Neural crest cell (in vitro differentiated cells): ENCODE measurements at regions not wholly inside any gene's neighbourhood (a gene's known extent, or its start where the extent isn't known, plus 50 kb on each side); places are given as distances from the start of the nearest gene placed in this dataset.

Source experiments
- DNase-seq: peaks from one replicate; pipeline ENCODE4 v3.0.0; 2021; ENCODE audit warnings: low read depth, mixed read lengths, low spot score
- H3K27ac Mint-ChIP-seq: one replicate; pipeline ENCODE4 v1.8.0; 2021; ENCODE audit warnings: mild to moderate bottlenecking, mixed read lengths; ENCODE audit not compliant: unreplicated experiment
- H3K27me3 Mint-ChIP-seq: 2 replicates; pipeline ENCODE4 v1.8.0; 2021; ENCODE audit warnings: low read depth, mild to moderate bottlenecking, mixed read lengths
- H3K36me3 Mint-ChIP-seq: 2 replicates; pipeline ENCODE4 v1.8.0; 2021; ENCODE audit warnings: low read depth, mild to moderate bottlenecking, mixed read lengths
- H3K4me1 Mint-ChIP-seq: 2 replicates; pipeline ENCODE4 v1.8.0; 2021; ENCODE audit warnings: mixed read lengths
- H3K4me3 Mint-ChIP-seq: one replicate; pipeline ENCODE4 v1.8.0; 2021; ENCODE audit warnings: mild to moderate bottlenecking, mixed read lengths
- H3K9me3 Mint-ChIP-seq: 2 replicates; pipeline ENCODE4 v1.8.0; 2021; ENCODE audit warnings: mixed read lengths
- CTCF ChIP-seq: fragments of 200-600 bp; sonication (generic); conservative IDR thresholded peaks from 2 replicates; pipeline ENCODE4 v1.5.0; 2021; ENCODE audit warnings: antibody characterized with exemption, mild to moderate bottlenecking

GRCh38 chr5:23253621-23254198 is 253.7 kb upstream of the PRDM9 start:
- no peak for DNase-seq
- Mint-ChIP-seq H3K4me1 (no peaks in the 10 kb centered on the region), H3K4me3 (no peak overlapping the region), H3K36me3 (no peaks in the 10 kb centered on the region), H3K9me3 (no peaks in the 10 kb centered on the region), H3K27ac (no peak overlapping the region), H3K27me3 (no peaks in the 10 kb centered on the region)
- TF ChIP-seq CTCF = no peak

DNA sequence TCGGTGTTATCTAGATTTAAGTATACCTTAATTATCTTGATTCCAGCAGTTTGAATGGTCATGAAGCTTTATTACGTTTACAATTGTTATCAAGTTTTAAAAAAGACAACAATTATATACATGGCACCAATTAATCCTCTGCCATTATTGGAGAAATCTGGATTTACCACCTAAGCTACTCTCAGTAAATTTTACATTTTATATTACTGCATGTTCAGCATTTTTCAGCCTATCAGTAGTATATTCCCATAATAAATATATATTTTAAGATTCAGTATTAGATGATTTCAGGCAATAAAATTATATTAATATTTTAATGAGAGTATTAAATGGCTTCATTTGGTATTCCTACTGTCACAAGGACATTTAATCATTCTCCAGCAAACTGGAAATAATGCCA is 264.5 kb upstream of the PRDM9 start:
- Mint-ChIP-seq H3K27ac (no peak overlapping the region), H3K27me3 (no peaks in the 10 kb centered on the region), H3K36me3 (no peaks in the 10 kb centered on the region), H3K4me1 (peaks cover 4% of the 10 kb centered on the region), H3K9me3 (peaks cover 2% of the 10 kb centered on the region), H3K4me3 (no peak overlapping the region)
- no peak for DNase-seq
- no peak for TF ChIP-seq CTCF

- no peak overlapping the region for H3K4me3 Mint-ChIP-seq
Observed at GRCh38 chr5:23235246-23235645, 272.2 kb upstream of the PRDM9 start.

GRCh38 chr5:23234197-23234596 is 273.2 kb upstream of the PRDM9 start:
- Mint-ChIP-seq H3K27ac (no peak overlapping the region), H3K4me3 (no peak overlapping the region), H3K36me3 (no peaks in the 10 kb centered on the region), H3K9me3 (peaks cover 6% of the 10 kb centered on the region), H3K27me3 (no peaks in the 10 kb centered on the region), H3K4me1 (peaks cover 4% of the 10 kb centered on the region)
- no peak for TF ChIP-seq CTCF
- no peak for DNase-seq

More at GRCh38 chr5:23235246-23235645, 272.2 kb upstream of the PRDM9 start:
- Mint-ChIP-seq H3K36me3 (no peaks in the 10 kb centered on the region), H3K27ac (no peak overlapping the region), H3K9me3 (peaks cover 6% of the 10 kb centered on the region), H3K4me1 (peaks cover 4% of the 10 kb centered on the region), H3K27me3 (no peaks in the 10 kb centered on the region)
- no peak for DNase-seq
- TF ChIP-seq CTCF = no peak

DNA sequence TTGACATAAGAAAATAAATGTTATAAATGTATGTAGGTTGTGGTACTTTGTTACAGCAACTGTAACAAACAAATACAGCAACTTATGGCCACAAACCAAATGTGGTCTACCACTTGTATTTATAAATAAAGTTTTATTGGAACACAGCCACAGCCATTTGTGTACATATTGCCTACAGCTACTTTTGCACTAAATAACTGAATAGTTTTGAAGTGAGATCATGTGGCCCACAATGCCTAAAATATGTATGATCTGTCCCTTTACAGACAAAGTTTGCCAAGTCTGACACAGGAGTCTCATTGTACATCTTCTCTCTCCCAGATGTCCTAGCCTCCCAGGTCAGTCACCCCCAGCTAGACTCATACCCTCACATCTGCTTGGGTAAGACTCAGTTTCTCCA is 283.6 kb upstream of the PRDM9 start:
- Mint-ChIP-seq H3K27ac (no peak overlapping the region), H3K27me3 (no peaks in the 10 kb centered on the region), H3K36me3 (no peaks in the 10 kb centered on the region), H3K4me1 (no peaks in the 10 kb centered on the region), H3K9me3 (peaks cover 5% of the 10 kb centered on the region), H3K4me3 (no peak overlapping the region)
- no peak for TF ChIP-seq CTCF
- no peak for DNase-seq

DNA sequence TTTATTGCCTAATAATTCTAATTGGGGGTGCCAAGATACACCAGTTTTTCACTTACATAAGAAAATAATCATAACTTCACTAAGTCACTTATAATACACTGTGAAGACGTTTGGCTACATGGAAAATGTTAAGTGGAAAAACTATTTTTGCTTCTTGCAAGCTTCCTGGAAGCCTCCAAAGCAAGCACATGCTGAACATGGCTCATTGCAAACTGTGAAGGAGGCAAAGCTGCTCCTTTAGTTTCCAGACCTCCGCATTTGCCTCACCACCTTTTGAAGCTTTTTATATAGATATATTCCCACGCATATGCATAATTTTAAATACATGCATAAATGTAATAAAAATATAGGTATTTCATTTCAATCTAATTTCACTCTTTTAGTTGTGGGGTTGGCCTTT is 285.6 kb upstream of the PRDM9 start:
- Mint-ChIP-seq H3K27me3 (no peaks in the 10 kb centered on the region), H3K9me3 (peaks cover 5% of the 10 kb centered on the region), H3K36me3 (no peaks in the 10 kb centered on the region), H3K27ac (no peak overlapping the region), H3K4me3 (no peak overlapping the region), H3K4me1 (no peaks in the 10 kb centered on the region)
- no peak for DNase-seq
- TF ChIP-seq CTCF = no peak
